GM21529 (cell line): ENCODE measurements at regions not wholly inside any gene's neighbourhood (a gene's known extent, or its start where the extent isn't known, plus 50 kb on each side); places are given as distances from the start of the nearest gene placed in this dataset.

Experiments used
- ATAC-seq: cut with Tn5 transposase; IDR thresholded peaks from one replicate; pipeline ENCODE4 v1.9.1; 2021; ENCODE audit not compliant: unreplicated experiment

DNA sequence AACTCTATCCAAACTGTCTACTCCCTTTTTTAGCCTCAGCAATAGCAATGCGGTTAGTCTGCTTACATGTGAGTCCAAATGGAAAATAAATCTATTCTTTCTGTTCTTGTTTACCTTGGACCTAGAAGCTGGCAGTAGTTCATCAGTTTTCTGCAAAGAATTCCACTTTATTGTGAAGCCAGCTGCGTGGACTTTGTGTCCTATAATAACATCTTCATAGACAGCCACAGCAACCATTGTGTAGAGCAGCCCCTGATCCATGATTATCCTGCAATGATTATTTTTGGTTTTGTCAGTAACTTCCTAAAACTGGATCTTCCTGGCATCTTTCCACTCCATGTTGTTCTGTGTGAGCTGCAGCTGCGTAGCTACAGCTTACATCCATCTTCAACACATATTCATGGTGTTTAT is 408.7 kb downstream of the NUF2 start:
- ATAC-seq, result no peak

DNA sequence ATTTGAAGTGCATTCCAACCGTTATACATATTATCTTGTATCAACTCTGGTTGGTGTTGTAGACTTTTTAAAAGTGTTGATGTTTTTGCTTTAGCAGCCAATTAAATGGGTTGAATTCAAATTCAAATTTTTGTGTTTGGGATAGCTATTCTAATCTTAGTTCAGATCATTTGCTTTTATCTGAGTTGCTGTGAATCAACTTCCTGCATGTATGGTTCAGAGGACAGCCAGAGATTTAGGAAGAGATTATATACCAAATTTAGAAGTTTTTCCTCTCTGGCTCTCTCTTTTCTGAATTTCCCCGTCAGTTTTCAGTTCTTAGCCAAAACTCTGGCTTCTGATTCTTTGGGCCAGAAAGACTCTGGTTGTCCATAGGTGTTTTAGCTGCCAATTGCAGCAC is 415.5 kb downstream of the NUF2 start:
- no peak for ATAC-seq

DNA sequence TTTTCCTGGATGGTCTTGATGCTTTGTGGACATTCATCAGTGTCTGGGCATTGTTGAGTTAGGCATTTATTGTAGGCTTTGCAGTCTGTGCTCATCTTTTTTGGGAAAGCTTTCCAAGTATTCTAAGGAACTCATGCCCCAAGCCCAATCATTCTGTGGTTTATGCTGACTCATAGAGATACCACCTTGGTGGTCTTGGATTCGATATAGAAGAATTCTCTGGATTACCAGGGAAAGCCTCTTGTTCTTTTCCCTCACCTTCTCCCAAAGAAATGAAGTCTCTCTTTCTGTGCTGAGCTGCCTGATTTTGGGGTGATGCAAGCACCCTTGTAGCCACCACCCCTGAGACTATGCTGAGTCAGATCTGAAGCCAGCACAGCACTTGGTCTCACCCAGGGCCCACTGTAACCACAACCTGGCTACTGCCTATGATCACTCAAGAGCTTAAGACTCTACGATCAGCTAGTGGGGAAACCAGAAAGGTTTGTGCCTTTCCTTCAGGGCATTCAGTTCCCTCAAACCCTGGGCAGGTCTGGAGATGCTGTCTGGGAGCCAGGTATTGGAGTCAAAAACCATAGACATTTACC is 422.6 kb downstream of the NUF2 start:
- no peak for ATAC-seq

DNA sequence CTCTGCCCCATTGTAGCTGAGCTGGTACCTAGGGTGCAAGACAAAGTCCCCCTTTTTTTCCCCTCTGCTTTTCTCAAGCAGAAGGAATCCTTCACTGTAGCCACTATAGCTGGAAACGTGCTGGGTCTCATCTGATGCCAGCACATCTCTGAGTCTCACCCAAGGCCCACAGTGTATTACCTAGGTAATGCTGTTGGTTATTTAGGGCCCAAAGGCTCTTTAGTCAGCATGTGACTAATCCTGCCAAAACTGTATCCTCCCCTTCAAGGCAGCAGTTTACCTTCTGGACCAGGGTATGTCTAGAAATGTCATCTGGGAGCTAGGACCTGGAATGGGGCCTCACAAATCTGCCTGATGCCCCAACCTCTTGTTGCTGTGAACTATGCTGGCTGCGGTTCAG is 423.4 kb downstream of the NUF2 start:
- ATAC-seq, result no peak

DNA sequence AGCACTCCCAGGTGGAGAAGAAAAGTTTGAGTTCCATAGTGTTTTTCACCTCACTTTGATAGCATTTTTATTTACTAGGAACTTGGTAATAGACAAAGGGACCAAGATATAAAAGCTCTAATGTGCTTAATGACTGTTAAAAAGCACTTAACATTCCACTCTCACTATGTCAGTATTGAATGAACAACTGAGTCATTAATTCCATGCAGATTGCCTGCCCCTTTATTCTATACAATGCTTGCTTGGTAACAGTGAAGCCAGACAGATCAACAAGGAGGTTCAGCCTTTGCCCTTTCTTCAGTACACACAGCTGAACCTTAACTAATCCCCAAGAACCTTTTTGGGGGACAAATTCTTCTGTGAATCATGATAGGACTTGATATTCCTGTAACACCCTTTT is 425.5 kb downstream of the NUF2 start:
- ATAC-seq, result no peak

DNA sequence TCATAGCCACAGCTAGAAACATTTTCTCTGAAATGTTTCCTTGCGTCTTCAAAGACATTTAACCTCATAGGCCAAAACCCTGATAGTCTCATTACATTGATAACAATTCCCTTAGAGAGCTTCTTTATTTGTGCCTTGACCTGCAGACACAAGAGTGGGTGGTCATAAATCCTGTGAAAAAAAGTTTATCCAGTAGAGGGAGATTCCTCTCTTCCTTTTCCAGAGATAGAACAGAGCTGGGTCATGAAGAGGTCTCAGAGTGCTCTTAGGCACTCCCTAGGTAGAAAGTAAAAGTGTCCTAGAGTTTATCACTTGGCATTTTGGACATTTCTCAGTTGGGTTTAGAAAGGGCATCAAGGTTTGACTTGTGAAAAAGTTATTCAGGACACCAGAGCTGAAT is 426.1 kb downstream of the NUF2 start:
- ATAC-seq, result no peak

DNA sequence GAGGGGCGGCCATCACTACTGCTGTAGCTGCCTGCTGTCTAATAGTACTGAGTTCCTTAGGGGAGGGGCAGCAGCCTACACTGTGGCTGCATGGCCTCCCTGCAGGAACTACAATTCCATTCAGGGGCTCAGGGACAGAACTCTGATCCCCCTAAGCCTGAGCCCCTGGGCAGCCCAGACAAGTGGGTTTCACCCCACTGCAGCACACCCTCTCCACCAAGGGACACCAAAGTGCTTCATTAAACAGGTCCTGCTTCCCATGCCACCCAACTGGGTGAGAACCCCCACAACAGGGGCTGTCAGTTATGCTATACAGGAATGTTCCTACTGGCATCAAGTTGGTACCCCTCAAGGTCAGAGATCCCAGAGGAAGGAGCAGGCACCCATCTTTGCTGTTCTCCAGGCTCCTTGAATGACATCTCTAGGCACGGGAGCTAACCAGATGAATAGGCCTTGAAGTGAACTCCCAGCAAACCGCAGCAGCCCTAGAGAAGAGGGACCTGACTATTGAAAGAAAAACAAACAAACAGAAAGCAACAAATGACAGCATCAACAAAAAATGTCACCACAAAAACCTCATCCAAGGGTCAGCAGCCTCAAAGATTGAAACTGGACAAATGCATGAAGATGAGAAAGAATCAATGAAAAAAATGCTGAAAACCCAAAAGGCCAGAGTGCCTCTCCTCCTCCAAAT is 437.4 kb downstream of the NUF2 start:
- no peak for ATAC-seq

DNA sequence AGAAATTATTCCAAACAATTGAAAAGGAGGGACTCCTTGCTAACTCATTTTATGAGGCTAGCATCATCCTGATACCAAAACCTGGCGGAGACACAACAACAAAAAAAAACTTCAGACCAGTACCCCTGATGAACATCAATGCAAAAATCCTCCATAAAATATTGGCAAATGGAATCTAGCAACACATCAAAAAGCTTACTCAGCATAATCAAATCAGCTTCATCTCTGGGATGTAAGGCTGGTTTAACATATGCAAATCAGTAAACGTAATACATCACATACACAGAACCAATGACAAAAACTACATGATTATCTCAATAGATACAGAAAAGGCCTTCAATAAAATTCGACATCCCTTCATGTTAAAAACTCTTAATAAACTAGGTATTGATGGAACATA is 440.1 kb downstream of the NUF2 start:
- ATAC-seq, result no peak

DNA sequence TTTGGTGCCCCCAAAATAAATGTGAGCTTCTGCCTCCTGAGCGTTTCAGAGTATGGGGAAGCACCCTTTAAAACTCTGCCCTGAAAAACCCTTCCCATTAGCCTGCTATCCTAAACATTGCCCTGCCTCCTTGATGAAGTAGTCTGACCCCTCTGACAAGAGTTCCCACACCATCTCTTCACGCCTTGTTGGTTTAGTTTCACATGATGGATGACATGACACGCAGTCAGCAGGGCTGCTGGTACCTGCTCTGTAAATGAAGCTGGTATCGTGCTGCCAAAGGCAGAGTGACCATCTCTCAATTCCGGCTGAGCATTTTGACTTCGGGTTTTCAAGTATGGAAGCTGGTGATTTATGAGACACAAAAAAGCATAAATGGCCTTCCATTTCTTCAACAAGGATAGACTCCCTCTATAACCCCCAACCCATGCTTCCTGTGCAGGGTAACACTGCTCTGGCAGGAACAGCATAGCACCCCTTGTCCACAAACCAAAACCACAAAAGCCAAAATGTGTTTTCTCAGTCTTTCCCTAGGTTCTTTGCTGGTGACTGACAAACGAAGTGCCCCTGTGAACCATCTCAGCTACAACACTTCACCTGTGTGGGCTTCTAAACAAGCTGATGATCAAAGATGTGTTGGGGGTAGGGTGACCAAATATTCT is 444.6 kb downstream of the NUF2 start:
- ATAC-seq, result no peak

DNA sequence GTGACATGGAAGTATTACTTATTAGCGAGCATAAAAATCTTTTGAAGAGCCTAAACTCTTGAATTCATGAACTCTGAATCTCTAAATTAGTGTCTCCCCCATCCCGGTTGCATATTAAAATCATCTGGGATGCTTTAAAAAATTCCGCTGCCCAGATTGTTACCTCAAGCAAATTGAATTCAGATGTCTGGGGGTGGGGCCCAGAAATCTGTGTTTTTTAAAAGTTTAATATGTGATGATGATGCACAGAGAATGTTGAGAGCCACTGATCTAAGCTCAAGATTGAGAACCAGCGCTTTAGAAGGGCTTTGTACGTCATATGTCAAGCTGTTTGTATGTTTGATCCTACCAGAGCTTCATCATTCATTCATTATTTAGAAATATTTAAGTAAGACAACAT is 446.8 kb downstream of the NUF2 start:
- no peak for ATAC-seq

DNA sequence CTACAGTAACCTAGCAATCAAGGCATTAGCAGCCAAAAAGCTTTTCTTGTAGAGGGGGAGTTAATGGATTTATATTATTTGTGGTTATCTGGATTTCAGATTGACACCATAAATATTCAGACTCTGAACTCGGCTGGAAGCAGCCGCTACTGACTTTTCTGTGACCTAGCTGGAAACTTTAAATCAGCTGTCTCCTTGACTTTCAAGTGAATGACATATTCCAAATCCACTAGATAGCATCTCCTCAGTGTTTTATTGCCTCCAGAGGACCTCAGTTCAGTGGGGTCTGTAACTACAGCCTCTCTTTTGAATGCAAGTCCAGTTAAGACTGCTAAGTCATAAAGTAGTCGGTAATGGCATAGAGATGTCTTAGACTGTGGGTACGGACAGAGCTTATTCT is 448.5 kb downstream of the NUF2 start:
- no peak for ATAC-seq

DNA sequence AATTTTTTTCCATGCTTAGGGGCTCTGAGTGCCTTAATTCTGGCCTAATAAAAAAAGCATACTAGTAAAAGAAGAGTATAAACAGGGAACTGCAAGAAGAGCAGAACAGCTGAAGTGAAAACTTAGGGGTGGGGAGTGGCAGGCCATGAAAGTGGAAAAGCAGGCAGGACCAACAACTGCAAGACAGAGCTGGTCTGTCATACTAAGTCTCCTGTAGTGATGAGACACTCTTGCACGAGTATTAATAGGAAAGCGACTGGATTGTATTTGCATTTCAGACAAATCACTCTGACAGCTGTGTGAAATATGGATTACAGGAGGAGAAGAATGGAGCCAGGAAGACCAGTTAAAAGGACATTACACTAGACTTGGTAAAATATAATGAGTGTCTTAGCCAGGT is 449.9 kb downstream of the NUF2 start:
- ATAC-seq, result no peak

DNA sequence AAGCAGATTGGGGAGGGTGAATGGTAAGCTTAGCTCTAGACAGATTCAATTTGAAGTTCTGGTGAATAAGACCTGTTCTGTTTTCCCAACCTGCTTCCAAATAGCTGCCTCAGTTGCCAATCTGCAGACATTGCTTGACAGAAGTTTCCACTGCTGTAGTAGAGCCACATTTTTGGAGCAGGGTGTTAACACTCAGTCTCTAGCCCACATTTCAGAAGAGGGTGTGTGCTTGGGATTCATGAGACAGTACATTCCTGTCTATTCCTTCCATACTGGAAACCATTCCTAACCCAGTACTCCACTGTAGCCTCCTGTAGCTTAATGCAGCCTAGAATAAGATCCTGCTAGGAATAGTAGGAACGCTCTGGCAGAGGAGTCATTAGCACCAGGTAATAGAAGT is 450.5 kb downstream of the NUF2 start:
- no peak for ATAC-seq

DNA sequence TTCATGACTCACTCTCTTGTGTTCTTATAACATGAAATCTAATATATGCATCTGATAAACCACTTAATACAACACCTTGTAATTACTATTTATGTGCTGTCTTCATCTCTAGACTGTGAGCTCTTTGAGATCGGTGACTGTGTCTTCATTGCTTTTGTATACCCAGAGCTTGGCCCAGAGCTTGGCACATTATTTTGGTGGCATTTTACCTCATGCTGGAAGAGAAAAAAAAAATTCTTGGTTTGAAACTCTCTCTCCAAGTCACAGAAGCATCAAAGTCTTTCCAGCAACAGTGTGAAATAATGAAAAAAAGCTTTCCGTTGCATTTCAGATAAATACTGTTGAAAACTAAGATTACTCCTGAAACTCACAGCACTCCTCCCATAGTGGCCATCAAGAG is 451.6 kb downstream of the NUF2 start:
- no peak for ATAC-seq

DNA sequence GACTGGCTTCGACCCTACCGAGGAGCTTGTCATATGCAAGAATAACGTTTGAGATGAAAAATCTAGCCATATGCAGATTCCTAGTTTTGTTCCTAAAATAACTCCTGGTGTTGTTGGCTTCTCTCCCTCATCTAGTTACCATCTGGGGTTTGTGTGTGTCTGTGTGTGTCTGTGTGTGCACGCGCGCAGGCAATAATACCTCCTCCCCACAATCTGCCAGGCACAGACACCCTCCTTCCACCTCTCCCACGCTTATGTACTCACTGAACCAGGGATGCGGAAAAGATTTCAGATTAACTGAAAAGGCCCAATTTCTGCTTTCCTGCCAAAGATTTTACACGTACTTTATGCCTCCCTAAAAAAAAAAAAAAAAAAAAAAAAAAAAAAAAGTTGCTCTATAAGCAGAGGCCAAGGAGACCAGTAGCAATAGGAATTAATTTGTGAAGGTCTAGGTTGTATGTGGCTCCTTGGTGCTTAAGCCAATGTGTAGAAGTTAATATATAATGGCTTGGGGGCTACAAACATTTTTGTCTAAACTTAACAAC is 452.7 kb downstream of the NUF2 start:
- ATAC-seq, result no peak

DNA sequence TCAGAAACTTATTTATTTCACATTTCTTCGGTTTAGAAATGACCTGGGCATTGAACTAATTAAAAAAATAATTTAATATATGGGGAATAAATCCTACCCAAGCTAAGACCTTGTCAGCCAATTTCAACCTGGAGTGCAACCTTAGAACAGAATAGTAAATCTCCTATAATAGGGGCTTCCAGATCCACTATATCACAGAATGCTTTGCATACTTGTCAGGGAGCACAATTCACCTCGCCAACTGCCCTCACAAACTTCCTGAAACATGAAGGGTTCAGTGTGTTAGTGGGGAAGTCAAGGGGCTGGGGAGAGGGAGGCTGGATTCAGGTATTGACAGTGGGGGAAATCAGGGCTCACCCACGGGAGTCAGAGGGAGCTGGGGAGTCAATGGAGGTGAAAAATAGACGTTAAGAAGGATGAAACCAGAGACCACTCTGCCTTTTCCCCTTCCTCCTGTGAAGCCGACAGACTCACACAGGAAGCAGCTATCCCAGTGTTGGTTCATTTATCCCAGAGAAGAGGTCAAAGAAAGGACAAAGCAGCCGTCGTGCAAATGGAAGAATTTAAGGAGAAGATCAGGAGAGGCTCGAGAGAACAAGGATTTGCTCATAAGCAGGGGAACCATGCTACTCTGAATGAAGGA is 453.3 kb downstream of the NUF2 start:
- ATAC-seq, result no peak

DNA sequence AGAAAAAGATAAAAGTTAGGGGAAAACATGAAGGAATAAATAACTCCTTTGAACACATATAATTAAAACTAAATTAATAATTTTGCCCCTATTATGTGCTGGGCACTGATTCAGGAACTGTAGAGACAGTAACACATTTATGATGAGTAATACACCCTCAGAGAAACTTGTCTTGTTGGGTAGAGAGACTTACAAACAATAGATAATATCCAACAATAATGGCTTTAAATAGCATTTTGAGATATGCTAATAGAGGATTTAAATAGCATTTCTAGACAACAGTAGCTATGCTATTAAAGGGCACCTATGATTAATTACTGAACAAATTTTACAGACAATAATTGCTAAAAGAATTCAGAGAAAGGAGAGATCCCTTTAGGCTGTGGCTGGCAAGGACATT is 455.5 kb downstream of the NUF2 start:
- ATAC-seq, result no peak

DNA sequence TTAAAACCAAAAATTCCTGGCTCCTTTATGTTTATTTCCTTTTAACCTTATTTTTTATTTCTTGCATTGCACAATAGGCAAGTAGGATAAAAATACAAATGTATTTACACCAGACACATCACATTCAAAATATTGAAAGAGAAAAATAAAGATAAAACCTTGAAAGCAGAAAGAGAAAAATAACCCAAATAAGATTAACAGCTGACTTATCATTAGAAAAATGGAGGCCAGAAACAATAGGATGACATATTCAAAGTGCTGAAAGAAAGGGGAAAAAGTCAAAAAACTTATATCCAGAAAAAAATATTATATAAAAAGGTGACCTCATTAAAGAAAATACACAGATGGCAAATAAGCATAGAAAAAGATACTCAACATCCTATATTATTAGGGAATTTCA is 459.4 kb downstream of the NUF2 start:
- no peak for ATAC-seq

DNA sequence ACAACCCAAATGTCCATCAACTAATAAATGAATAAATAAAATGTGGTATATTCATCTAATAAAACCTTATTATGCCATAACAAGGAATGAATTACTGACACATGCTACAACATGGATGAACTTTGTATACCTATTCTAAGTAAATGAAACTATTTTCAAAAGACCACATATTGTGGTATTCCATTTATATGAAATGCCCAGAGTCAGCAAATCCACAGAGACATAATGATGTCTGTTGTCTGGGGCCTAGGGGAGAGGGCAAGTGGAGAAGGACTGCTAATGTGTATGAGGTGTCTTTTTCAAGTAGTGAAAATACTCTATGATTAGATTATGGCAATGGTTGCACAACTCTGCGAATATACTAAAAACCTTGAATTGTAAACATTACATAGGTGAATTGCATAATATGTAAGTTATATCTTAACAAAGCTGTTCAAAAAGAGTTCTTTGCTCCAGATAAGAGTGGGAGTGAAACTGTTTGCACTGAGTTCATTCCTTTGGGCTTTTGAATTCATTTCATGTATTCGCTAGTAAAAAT is 464.2 kb downstream of the NUF2 start:
- ATAC-seq, result no peak

DNA sequence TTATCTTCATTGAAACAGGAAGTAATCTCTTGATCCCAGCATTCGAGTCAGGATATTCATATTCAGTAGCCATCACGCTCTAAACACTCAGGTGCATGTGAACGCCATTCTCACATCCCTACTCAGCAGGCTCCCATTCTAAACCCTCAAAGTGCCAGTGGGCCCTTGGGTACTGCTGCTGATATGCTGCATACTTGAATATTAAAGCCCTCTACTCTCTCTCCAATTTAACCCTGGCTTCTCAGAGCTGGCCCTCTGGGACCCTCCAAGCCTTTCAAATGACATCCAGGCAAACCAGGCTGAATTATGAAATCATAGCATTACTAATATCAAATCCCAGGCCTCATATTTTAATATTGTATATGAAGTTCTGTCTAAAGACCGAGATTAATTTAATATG is 468.2 kb downstream of the NUF2 start:
- ATAC-seq, result no peak

DNA sequence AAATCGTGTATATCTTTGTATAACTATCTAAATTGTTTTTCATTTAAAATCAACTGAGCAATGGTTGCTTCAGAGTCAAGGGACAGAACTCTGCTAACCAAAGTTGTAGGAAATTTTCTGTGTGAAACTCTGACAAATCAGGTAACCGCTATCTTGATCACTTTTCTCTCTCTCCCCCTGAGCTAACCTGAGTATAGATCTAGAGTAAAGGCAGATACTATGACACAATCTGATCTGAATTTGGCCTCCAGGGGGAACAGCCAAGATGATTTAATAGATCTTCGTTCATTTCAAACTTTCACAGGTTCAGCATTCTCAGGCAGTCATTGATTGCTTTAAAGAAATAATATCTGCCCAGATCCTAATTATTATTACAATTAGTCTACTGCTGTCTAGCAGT is 472.8 kb downstream of the NUF2 start:
- ATAC-seq, result no peak

DNA sequence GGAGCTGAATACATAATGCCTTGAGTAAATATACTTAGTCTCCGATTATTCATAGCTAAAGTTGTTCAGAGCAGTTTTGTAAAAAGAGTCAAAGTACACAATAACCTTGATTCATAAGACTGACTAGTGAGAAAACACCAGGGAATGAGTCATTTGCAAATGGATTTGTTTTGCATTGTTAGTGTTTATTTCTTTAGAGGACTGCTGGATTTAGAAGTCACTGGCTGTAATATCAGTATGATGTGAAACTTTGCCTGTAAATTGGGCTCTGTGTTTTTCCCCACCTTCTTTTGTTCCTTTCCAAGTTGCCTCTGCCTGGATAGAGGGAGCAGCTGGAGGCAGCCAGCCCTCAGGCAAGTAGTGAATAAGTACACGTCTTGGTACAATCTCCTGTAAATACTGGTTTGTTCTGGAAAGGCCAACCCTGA is 474.7 kb downstream of the NUF2 start:
- ATAC-seq, result no peak
